K562 (cell line): ENCODE measurements at regions not wholly inside any gene's neighbourhood (a gene's known extent, or its start where the extent isn't known, plus 50 kb on each side); places are given as distances from the start of the nearest gene placed in this dataset.

Experiments used
- GATAD2B ChIP-seq: fragments of 450-650 bp; IDR thresholded peaks from 2 replicates; pipeline ENCODE4 v1.6.1; 2017; ENCODE audit warnings: mild to moderate bottlenecking, borderline replicate concordance
- MYBL2 ChIP-seq, 2 experiments: fragments of 450-650 bp in 1 of 2; sonication (generic) in 1 of 2; formaldehyde crosslinking in 1 of 2; IDR thresholded peaks; 2 replicates each; pipeline versions ENCODE4 v1.6.1 to v1.8.1; 2017 to 2022; ENCODE audit warnings: borderline replicate concordance in 1 of 2, inconsistent platforms in 1 of 2, low read depth in 1 of 2, mild to moderate bottlenecking in 1 of 2, missing genetic modification reagents in 1 of 2, moderate library complexity in 1 of 2
- SMAD2 ChIP-seq: fragments of 150-350 bp; IDR thresholded peaks from 2 replicates; pipeline ENCODE4 v1.6.1; 2014; ENCODE audit warnings: low read depth, mild to moderate bottlenecking, low read length
- SMARCE1 ChIP-seq: fragments of 450-650 bp; IDR thresholded peaks from 2 replicates; pipeline ENCODE4 v1.7.1; 2016; ENCODE audit warnings: mild to moderate bottlenecking
- TAF7 ChIP-seq: fragments of 450-650 bp; IDR thresholded peaks from 2 replicates; pipeline ENCODE4 v1.6.1; 2016; ENCODE audit warnings: missing genetic modification characterization, missing compliant biosample characterization
- ZBTB7A ChIP-seq: IDR thresholded peaks from 2 replicates; pipeline ENCODE4 v1.6.1; 2011; ENCODE audit warnings: low read depth, mild to moderate bottlenecking, low read length, moderate library complexity, borderline replicate concordance; ENCODE audit not compliant: control insufficient read depth
- ZNF174 ChIP-seq: fragments of 250-450 bp; sonication (Bioruptor Pico); IDR thresholded peaks from 2 replicates; pipeline ENCODE4 v1.4.0; 2020; ENCODE audit warnings: mild to moderate bottlenecking
- TF ChIP-seq, protein P1 (sequence below), 2 experiments: fragments of 450-650 bp in 1 of 2; IDR thresholded peaks; 2 replicates each; pipeline ENCODE4 v1.6.1; 2011 to 2017; ENCODE audit warnings: low read depth in 2 of 2, antibody characterized with exemption in 1 of 2, borderline replicate concordance in 1 of 2, low read length in 1 of 2, mild to moderate bottlenecking in 1 of 2, mixed read lengths in 1 of 2; ENCODE audit not compliant: control insufficient read depth in 1 of 2
- TF ChIP-seq, protein P2 (sequence below): fragments of 450-650 bp; formaldehyde crosslinking; IDR thresholded peaks from 2 replicates; pipeline ENCODE4 v1.4.0; 2022; ENCODE audit warnings: missing genetic modification characterization

DNA sequence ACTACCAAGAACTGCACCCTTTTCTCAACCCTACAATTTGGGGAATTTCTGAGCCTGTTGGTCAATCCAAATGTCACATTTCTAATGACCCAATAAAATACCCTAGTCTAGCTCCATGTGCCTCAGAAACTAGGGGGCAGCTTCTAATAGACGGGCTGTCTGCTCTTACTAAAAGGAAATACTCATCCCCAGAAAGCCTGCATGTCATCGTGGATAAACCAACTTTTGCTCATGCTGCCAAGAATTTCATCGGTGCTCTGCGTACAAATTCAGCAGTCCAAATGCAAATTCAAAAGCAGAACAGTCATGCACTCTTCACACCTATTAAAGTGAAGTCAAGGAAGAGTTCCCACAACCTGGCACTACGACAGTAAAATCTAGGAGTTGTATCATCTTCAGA lies 377.3 kb downstream of the LNPK start (continued):
- TF ChIP-seq, protein P1, sequence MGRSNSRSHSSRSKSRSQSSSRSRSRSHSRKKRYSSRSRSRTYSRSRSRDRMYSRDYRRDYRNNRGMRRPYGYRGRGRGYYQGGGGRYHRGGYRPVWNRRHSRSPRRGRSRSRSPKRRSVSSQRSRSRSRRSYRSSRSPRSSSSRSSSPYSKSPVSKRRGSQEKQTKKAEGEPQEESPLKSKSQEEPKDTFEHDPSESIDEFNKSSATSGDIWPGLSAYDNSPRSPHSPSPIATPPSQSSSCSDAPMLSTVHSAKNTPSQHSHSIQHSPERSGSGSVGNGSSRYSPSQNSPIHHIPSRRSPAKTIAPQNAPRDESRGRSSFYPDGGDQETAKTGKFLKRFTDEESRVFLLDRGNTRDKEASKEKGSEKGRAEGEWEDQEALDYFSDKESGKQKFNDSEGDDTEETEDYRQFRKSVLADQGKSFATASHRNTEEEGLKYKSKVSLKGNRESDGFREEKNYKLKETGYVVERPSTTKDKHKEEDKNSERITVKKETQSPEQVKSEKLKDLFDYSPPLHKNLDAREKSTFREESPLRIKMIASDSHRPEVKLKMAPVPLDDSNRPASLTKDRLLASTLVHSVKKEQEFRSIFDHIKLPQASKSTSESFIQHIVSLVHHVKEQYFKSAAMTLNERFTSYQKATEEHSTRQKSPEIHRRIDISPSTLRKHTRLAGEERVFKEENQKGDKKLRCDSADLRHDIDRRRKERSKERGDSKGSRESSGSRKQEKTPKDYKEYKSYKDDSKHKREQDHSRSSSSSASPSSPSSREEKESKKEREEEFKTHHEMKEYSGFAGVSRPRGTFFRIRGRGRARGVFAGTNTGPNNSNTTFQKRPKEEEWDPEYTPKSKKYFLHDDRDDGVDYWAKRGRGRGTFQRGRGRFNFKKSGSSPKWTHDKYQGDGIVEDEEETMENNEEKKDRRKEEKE (IDR thresholded peaks at IDR 0.05; ENCODE audit: borderline replicate concordance in 1 of 2, control insufficient read depth in 1 of 2, low read depth in 2 of 2, low read length in 1 of 2): no peak
- TF ChIP-seq MYBL2 (IDR thresholded peaks at IDR 0.05; ENCODE audit: low read depth) (no peak), MYBL2 (CRISPR knock-in tag; IDR thresholded peaks at IDR 0.05; ENCODE audit: borderline replicate concordance) (no peak), GATAD2B (no peak), SMARCE1 (no peak), SMAD2 (no peak), TAF7 (tag) (no peak), ZNF174 (CRISPR knock-in tag) (no peak), ZBTB7A (no peak)
- TF ChIP-seq, protein P2, sequence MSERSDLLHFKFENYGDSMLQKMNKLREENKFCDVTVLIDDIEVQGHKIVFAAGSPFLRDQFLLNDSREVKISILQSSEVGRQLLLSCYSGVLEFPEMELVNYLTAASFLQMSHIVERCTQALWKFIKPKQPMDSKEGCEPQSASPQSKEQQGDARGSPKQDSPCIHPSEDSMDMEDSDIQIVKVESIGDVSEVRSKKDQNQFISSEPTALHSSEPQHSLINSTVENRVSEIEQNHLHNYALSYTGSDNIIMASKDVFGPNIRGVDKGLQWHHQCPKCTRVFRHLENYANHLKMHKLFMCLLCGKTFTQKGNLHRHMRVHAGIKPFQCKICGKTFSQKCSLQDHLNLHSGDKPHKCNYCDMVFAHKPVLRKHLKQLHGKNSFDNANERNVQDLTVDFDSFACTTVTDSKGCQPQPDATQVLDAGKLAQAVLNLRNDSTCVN (CRISPR knock-in tag): no peak
